H9 (cell line): ENCODE measurements at regions not wholly inside any gene's neighbourhood (a gene's known extent, or its start where the extent isn't known, plus 50 kb on each side); places are given as distances from the start of the nearest gene placed in this dataset.
A peak's percentile ranks its signal among the peaks of the same experiment; 100 is the strongest.

Source experiments
- DNase-seq: peaks from one replicate; pipeline ENCODE4 v3.0.0-alpha.2; 2017
- H2AFZ ChIP-seq: one replicate; pipeline ENCODE4 v1.6.1; 2013; ENCODE audit warnings: mild to moderate bottlenecking, low read length, control low read depth, moderate library complexity
- H2AK5ac ChIP-seq: 2 replicates; pipeline ENCODE4 v1.6.1; 2013; ENCODE audit warnings: low read length, control low read depth, mixed read lengths; ENCODE audit not compliant: insufficient read length
- H2BK120ac ChIP-seq: one replicate; pipeline ENCODE4 v1.6.1; 2013; ENCODE audit warnings: low read depth, mild to moderate bottlenecking, low read length, control low read depth, inconsistent platforms; ENCODE audit not compliant: poor library complexity, severe bottlenecking
- H2BK12ac ChIP-seq: 2 replicates; pipeline ENCODE4 v1.6.1; 2013; ENCODE audit warnings: low read length, control low read depth, mixed read lengths, low read depth; ENCODE audit not compliant: insufficient read length
- H2BK15ac ChIP-seq: 2 replicates; pipeline ENCODE4 v1.6.1; 2013; ENCODE audit warnings: low read depth, low read length, control low read depth
- H2BK20ac ChIP-seq: one replicate; pipeline ENCODE4 v1.6.1; 2013; ENCODE audit warnings: low read depth, mild to moderate bottlenecking, low read length, control low read depth, inconsistent platforms; ENCODE audit not compliant: poor library complexity, severe bottlenecking
- H2BK5ac ChIP-seq: 2 replicates; pipeline ENCODE4 v1.6.1; 2013; ENCODE audit warnings: low read length, control low read depth, mixed read lengths; ENCODE audit not compliant: insufficient read length
- H3K14ac ChIP-seq: 2 replicates; pipeline ENCODE4 v1.6.1; 2013; ENCODE audit warnings: low read length, control low read depth; ENCODE audit not compliant: insufficient read depth
- H3K18ac ChIP-seq: 2 replicates; pipeline ENCODE4 v1.6.1; 2013; ENCODE audit warnings: low read depth, mild to moderate bottlenecking, mixed read lengths, low read length, control low read depth; ENCODE audit not compliant: insufficient read length
- H3K23ac ChIP-seq: 2 replicates; pipeline ENCODE4 v1.6.1; 2013; ENCODE audit warnings: low read length, control low read depth, mixed read lengths, low read depth; ENCODE audit not compliant: insufficient read length
- H3K23me2 ChIP-seq: 2 replicates; pipeline ENCODE4 v1.6.1; 2013; ENCODE audit warnings: low read depth, mild to moderate bottlenecking, mixed read lengths, low read length, control low read depth; ENCODE audit not compliant: insufficient read length, poor library complexity, severe bottlenecking
- H3K27ac ChIP-seq: 2 replicates; pipeline ENCODE4 v1.5.1; 2013; ENCODE audit warnings: low read length, control low read depth, mixed read lengths, low read depth; ENCODE audit not compliant: insufficient read length
- H3K27me3 ChIP-seq: 2 replicates; pipeline ENCODE4 v1.6.1; 2013; ENCODE audit warnings: low read length, control low read depth, inconsistent platforms; ENCODE audit not compliant: insufficient read depth
- H3K4ac ChIP-seq: 2 replicates; pipeline ENCODE4 v1.6.1; 2013; ENCODE audit warnings: low read depth, mild to moderate bottlenecking, control low read depth, inconsistent platforms, low read length, moderate library complexity
- H3K4me1 ChIP-seq: 2 replicates; pipeline ENCODE4 v1.6.1; 2013; ENCODE audit warnings: low read length, control low read depth, inconsistent platforms; ENCODE audit not compliant: insufficient read depth
- H3K4me2 ChIP-seq: 2 replicates; pipeline ENCODE4 v1.6.1; 2013; ENCODE audit warnings: low read length, control low read depth, mixed read lengths; ENCODE audit not compliant: insufficient read length, insufficient read depth
- H3K56ac ChIP-seq: 2 replicates; pipeline ENCODE4 v1.6.1; 2013; ENCODE audit warnings: low read depth, mild to moderate bottlenecking, mixed read lengths, low read length, control low read depth; ENCODE audit not compliant: insufficient read length
- H3K79me1 ChIP-seq: 2 replicates; pipeline ENCODE4 v1.6.1; 2013; ENCODE audit warnings: low read depth, mild to moderate bottlenecking, moderate library complexity, low read length, control low read depth, inconsistent platforms; ENCODE audit not compliant: insufficient read depth, poor library complexity, severe bottlenecking
- H3K79me2 ChIP-seq: 2 replicates; pipeline ENCODE4 v1.6.1; 2013; ENCODE audit warnings: low read length, control low read depth, inconsistent platforms; ENCODE audit not compliant: insufficient read depth
- H3K9ac ChIP-seq: 2 replicates; pipeline ENCODE4 v1.6.1; 2013; ENCODE audit warnings: low read length, control low read depth, mixed read lengths; ENCODE audit not compliant: insufficient read length; ENCODE audit errors: extremely low read depth
- H3K9me3 ChIP-seq: one replicate; pipeline ENCODE4 v1.6.1; 2013; ENCODE audit warnings: low read depth, low read length, inconsistent platforms; ENCODE audit not compliant: control insufficient read depth
- H3T11ph ChIP-seq: one replicate; pipeline ENCODE4 v1.6.1; 2013; ENCODE audit warnings: mild to moderate bottlenecking, low read length, control low read depth, inconsistent platforms
- H4K20me1 ChIP-seq: one replicate; pipeline ENCODE4 v1.6.1; 2013; ENCODE audit not compliant: control insufficient read depth, insufficient read length, insufficient read depth
- H4K5ac ChIP-seq: 2 replicates; pipeline ENCODE4 v1.6.1; 2013; ENCODE audit warnings: low read depth, mild to moderate bottlenecking, mixed read lengths, low read length, control low read depth; ENCODE audit not compliant: insufficient read length
- H4K8ac ChIP-seq: replicated peaks from 2 replicates; pipeline ENCODE4 v1.6.1; 2013; ENCODE audit warnings: low read length, control low read depth, mixed read lengths, low read depth; ENCODE audit not compliant: insufficient read length
- H4K91ac ChIP-seq: 2 replicates; pipeline ENCODE4 v1.6.1; 2013; ENCODE audit warnings: low read depth, mild to moderate bottlenecking, moderate library complexity, mixed read lengths, low read length, control low read depth; ENCODE audit not compliant: insufficient read length
- H3K27ac Mint-ChIP-seq, 3 experiments: 2 replicates in 2 of 3; 3 replicates in 1 of 3; pipeline ENCODE4 v1.8.0; 2020 to 2021; ENCODE audit warnings: mixed read lengths in 3 of 3, mild to moderate bottlenecking in 1 of 3, moderate library complexity in 1 of 3
- H3K27me3 Mint-ChIP-seq: 2 replicates; pipeline ENCODE4 v1.8.0; 2021; ENCODE audit warnings: low read depth, mild to moderate bottlenecking, moderate library complexity, mixed read lengths
- H3K36me3 Mint-ChIP-seq, 3 experiments: 2 replicates in 2 of 3; 3 replicates in 1 of 3; pipeline ENCODE4 v1.8.0; 2020 to 2021; ENCODE audit warnings: low read depth in 3 of 3, mixed read lengths in 3 of 3; ENCODE audit not compliant: insufficient read depth in 1 of 3
- H3K4me1 Mint-ChIP-seq, 2 experiments: 2 replicates each; pipeline ENCODE4 v1.8.0; 2020; ENCODE audit warnings: mixed read lengths in 2 of 2
- H3K4me3 Mint-ChIP-seq, 2 experiments: 2 replicates in 1 of 2; 3 replicates in 1 of 2; pipeline ENCODE4 v1.8.0; 2020 to 2021; ENCODE audit warnings: mild to moderate bottlenecking in 2 of 2, mixed read lengths in 2 of 2, moderate library complexity in 1 of 2
- H3K9me3 Mint-ChIP-seq, 2 experiments: 2 replicates in 1 of 2; 3 replicates in 1 of 2; pipeline ENCODE4 v1.8.0; 2020; ENCODE audit warnings: mild to moderate bottlenecking in 2 of 2, mixed read lengths in 2 of 2, moderate library complexity in 1 of 2
- WGBS: extraction: QIAGEN DNeasy Blood & Tissue Kit; methylation state at CpG from one replicate; pipeline ENCODE4 v1.1.7; 2013; ENCODE audit warnings: missing lambda C conversion rate, low lambda C conversion rate, mixed read lengths; ENCODE audit not compliant: insufficient read length; ENCODE audit errors: extremely low coverage; 5-methylcytosine and 5-hydroxymethylcytosine counted together
- TF ChIP-seq, protein P1 (sequence below): fragments of 200-600 bp; sonication (generic); conservative IDR thresholded peaks from 3 replicates; pipeline ENCODE4 v1.8.0; 2021; ENCODE audit warnings: antibody characterized with exemption, mild to moderate bottlenecking

DNA sequence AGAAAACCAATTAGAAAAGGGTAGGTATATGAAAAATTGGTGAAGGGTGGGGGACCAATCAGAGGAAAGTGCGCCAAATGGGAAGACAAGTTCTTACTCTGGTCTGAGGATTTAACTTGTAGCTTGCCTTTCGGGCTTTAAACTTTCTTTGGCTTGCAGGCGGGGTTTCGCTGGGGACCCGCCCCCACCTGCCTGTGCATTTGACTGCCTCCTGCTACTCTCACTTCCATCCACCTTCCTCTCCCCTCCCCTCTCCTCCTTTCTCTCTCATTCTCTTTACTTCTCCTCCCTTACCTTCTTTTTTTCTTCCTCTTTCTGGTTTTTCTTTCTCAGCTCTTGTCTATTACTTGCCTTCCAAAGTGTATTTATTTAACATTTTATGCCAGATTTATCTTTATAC, 278.8 kb downstream of the DNAJB9 start:
- no peaks in the 10 kb centered on the region for H4K20me1 ChIP-seq
- no peaks in the 10 kb centered on the region for H3K79me2 ChIP-seq
- H3K18ac ChIP-seq, result no peak overlapping the region
- no peak overlapping the region for H4K5ac ChIP-seq
- no CpG with 5 or more reads among the region's 5 CpGs for WGBS
- no peak overlapping the region for H3K27ac ChIP-seq
- no peaks in the 10 kb centered on the region for H3K4me1 ChIP-seq
- no peak overlapping the region for H3K27ac Mint-ChIP-seq
- no peak overlapping the region for H2BK5ac ChIP-seq
- H3K14ac ChIP-seq, result no peak overlapping the region
- H3K27me3 Mint-ChIP-seq, result no peaks in the 10 kb centered on the region
- no peaks in the 10 kb centered on the region for H3K23me2 ChIP-seq
- H3K4ac ChIP-seq, result no peak overlapping the region
- H3K4me2 ChIP-seq, result no peak overlapping the region
- no peak overlapping the region for H3K56ac ChIP-seq
- peaks cover 5 to 8% of the 10 kb centered on the region in 2 experiments for H3K4me1 Mint-ChIP-seq
- no peak overlapping the region for H4K91ac ChIP-seq
- H3K9me3 ChIP-seq, result no peaks in the 10 kb centered on the region
- H3T11ph ChIP-seq, result no peak overlapping the region
- H3K23ac ChIP-seq, result no peak overlapping the region
- H3K36me3 Mint-ChIP-seq, result no peaks in the 10 kb centered on the region
- H3K4me3 Mint-ChIP-seq, result no peak overlapping the region
- no peak overlapping the region for H2BK20ac ChIP-seq
- H2BK15ac ChIP-seq, result no peak overlapping the region
- no peak overlapping the region for H2AK5ac ChIP-seq
- H3K9me3 Mint-ChIP-seq, result no peaks in the 10 kb centered on the region
- H3K79me1 ChIP-seq, result no peaks in the 10 kb centered on the region
- no peak overlapping the region for H2BK120ac ChIP-seq
- TF ChIP-seq, protein P1, sequence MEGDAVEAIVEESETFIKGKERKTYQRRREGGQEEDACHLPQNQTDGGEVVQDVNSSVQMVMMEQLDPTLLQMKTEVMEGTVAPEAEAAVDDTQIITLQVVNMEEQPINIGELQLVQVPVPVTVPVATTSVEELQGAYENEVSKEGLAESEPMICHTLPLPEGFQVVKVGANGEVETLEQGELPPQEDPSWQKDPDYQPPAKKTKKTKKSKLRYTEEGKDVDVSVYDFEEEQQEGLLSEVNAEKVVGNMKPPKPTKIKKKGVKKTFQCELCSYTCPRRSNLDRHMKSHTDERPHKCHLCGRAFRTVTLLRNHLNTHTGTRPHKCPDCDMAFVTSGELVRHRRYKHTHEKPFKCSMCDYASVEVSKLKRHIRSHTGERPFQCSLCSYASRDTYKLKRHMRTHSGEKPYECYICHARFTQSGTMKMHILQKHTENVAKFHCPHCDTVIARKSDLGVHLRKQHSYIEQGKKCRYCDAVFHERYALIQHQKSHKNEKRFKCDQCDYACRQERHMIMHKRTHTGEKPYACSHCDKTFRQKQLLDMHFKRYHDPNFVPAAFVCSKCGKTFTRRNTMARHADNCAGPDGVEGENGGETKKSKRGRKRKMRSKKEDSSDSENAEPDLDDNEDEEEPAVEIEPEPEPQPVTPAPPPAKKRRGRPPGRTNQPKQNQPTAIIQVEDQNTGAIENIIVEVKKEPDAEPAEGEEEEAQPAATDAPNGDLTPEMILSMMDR, result no peak
- H3K27me3 ChIP-seq, result no peaks in the 10 kb centered on the region
- no peak overlapping the region for H2BK12ac ChIP-seq
- no peak overlapping the region for H2AFZ ChIP-seq
- no peak overlapping the region for H4K8ac ChIP-seq
- no peak overlapping the region for H3K9ac ChIP-seq
- DNase-seq, result peak; percentile 46
